ENCODE measurements at regions not wholly inside any gene's neighbourhood (a gene's known extent, or its start where the extent isn't known, plus 50 kb on each side); places are given as distances from the start of the nearest gene placed in this dataset.

GRCh38 chr5:3393122-3393919 lies 202.3 kb upstream of the IRX1 start:
- DNase-seq = no peak

DNA sequence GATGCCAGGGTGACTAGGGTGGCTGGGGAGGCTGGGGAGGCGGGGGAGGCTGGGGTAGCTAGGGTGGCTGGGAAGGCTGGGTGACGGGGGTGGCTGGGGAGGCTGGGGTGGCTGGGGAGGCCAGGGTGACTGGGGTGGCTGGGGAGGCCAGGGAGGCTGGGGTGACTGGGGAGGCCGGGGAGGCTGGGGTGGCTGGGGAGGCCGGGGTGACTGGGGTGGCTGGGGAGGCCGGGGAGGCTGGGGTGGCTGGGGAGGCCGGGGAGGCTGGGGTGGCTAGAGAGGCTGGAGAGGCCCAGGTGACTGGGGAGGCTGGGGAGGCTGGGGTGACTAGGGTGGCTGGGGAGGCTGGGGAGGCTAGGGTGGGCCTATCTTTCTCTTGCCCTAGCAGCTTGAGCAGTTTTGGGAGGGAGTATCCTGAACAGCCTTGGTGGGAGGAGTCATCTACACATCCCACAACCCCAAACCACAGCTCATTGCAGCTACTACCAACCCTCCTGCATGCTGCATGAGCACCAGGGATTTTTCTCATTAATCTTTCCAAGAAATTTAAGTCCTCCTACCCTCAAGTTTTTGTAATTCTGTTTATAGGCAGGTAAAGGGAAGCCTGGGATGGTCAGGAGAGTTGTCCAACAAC lies 203.2 kb upstream of the IRX1 start:
- no peak for DNase-seq

- no peak for DNase-seq
Measured at GRCh38 chr5:3391210-3391609, 204.4 kb upstream of the IRX1 start.

GRCh38 chr5:3389471-3390026 lies 206.1 kb upstream of the IRX1 start:
- DNase-seq = no peak

- DNase-seq = no peak
Measured at GRCh38 chr5:3386637-3387036, 209.0 kb upstream of the IRX1 start.

- DNase-seq = no peak
Measured at GRCh38 chr5:3385991-3386519, 209.6 kb upstream of the IRX1 start.

DNA sequence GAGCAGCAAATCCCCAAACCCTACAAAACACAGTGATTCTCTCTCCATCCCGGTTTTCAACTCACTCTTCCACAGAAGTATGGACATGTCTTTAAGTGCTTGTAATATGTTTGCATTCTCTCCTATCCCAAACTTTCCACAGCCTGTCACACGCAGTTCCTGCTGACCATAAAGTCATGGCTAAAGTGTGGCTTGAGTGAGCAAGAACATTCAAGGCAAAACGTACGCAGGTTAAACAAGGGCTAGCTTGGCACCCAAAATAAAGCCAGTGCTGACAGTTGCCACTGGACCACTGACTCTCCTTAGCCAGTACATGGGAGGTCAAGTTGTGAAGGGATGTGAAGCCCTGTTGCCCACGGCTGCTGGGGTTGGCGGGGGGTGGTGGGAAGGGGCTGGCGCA lies 211.1 kb upstream of the IRX1 start:
- DNase-seq = no peak

- DNase-seq = no peak
Measured at GRCh38 chr5:3382782-3383181, 212.8 kb upstream of the IRX1 start.

GRCh38 chr5:3382151-3382550 lies 213.5 kb upstream of the IRX1 start:
- no peak for DNase-seq

- no peak for DNase-seq
Measured at GRCh38 chr5:3381206-3381825, 214.3 kb upstream of the IRX1 start.

DNA sequence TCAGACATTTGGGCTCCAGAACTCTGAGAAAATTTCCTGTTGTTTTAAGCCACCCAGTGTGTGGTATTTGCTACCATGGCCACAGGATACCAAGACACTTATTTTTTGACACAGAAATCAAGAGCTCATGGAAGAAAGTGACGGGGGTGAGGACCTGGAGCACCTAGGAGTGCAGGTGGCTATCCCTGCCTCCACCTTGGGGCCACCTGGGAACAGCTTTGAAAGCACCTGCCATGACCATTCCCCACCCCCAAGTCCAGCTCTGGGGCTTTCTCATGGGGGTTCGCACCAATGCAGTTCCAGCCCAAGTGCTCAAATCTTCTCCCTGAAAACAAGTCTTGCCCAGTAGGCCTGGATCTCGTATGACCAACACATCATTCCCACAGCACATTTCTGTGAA lies 214.9 kb upstream of the IRX1 start:
- no peak for DNase-seq

DNA sequence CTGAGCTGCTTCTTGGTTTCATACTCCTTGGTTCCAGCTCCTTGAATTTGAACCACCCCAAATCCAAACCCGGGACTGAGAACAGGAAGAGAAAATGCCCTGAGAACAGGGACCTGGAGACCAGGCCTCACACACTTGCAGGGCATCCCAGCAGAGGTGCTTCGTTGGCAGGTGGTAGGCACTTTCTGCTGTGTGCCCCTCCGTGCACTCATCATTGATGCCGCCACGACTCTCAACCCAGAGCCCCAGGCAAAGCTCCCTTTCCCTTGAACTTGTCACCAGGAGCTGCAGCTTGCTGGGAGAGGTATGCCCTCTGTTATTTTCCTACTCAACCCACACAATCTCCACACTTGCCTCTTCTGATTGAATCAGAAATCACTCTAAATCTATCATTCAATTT lies 217.8 kb upstream of the IRX1 start:
- no peak for DNase-seq

DNA sequence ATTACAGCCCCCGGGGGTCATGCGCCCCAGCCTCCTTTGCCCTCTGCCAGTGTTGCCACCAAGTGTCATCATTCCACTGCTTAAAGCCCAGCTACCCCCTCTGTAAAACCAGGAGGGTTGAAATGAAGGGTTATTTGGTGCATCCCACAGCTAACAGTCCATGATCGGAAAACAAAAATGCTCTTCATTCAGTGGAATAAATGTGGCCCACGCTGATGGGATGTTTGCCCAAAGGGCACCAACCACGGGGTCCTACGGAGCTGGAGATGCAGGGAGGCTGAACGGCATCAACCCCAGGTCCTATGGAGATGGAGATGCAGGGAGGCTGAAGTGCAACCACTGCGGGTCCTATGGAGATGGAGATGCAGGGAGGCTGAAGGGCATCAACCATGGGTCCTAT lies 218.5 kb upstream of the IRX1 start:
- DNase-seq = no peak

DNA sequence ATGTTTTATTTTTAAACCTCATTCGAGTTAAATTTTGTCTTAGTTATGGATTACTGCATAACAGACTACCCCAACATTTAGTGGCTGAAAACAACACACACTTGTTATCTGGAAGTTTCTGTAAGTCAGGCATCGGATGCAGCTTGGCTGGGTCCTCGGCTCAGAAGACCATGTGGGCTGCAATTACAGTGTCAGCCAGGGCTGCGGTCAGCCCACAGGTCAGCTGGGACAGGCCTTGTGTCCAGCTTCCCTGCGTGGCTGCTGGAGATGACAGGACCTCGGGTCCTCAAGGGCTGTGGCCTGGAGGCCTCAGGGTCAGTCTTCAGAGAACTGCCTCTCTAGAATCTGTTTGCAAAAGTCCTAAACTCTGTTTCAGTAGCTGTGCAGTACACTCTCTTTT lies 219.0 kb upstream of the IRX1 start:
- DNase-seq = no peak

- DNase-seq = no peak
Measured at GRCh38 chr5:3375586-3376311, 219.9 kb upstream of the IRX1 start.

DNA sequence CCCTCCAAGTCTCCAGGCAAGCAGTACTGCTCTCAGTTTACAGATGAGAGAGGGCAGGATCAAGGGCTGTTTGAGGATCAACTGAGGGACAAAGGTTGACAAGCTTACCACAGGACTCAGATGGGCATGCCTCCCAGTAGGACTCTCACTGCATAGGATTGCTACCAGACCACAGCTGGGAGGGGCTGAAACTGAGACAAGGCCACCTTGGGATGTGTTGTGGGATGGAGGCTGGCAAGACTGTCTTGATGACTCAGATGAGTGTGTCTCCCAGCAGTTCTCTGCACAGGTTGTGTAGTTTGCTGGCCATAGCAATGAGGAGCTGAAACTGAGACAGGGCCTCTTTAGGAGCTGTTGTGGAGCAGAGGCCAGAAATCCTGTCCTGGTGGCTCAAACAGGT lies 222.2 kb upstream of the IRX1 start:
- no peak for DNase-seq

- no peak for DNase-seq
Measured at GRCh38 chr5:3372289-3372688, 223.3 kb upstream of the IRX1 start.

DNA sequence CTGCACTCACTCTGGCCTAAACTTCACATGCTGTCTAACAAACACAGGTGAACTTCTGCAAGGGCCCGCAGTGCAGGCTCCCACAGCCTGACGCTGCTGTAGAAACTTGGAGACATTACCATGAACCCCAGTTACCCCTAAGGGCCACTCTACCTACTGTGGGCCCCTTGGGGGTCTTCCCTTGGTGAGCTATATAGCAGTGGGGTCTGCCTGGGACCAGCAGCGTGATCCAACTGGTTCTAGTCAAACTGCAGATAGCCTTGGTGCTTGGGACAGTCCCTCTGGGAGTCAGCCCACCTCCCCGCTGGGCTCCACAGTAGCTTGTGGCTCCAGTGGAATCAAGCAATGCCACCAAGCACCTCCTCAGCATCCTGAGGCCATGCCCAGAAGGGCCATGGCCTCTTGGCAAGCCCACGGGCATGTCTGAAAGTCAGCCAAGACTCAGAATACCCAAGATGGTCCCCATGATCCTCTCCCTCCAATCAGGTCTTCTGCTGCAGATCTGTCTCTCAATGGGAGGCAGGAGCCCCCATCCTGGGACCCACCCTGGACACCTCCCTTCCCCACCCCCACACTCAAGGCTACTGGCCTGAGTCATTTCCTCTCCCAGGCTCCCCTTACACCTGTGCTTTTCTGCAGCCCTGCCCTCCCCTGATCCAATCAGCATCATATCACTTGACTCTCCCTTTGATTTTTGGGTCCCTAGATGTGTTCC lies 230.0 kb upstream of the IRX1 start:
- no peak for DNase-seq

DNA sequence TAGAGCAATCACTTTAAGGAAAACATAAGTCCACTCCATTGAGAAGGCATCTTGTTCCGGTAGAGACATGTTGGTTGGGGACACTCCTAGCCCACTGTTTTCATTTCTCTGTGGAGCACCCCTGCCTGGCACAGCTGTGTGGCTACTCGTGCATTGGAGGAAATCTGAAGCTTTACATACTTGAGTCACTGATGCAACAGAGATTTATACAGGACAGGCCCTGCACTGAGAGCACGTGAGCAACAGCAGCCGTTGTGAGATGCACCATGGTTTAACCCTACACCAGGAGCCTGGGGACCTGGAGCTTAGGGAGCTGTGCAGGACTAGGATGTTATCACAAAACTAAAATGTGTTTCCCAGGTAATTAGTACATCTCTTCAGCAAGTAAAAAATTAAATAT lies 230.7 kb upstream of the IRX1 start:
- no peak for DNase-seq

- no peak for DNase-seq
Measured at GRCh38 chr5:3364433-3364832, 231.2 kb upstream of the IRX1 start.

DNA sequence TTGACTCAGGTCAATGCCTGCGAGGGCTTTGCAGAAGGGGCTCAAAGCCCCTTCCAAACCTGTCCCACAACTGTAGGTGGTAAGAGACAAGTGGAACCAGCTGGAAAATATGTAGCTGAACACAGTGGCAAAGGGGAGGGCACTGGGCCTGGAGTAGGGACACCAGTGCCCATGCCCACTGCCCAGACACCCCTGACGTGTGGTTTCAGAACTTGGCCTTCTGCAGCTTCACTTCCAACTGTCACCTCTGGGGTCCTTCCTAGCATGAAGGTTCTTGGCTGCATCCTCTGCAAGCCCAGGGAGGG lies 233.1 kb upstream of the IRX1 start:
- no peak for DNase-seq

Measured in fibroblast of skin of scalp (primary cell).